Keratinocyte (primary cell): ENCODE measurements at regions not wholly inside any gene's neighbourhood (a gene's known extent, or its start where the extent isn't known, plus 50 kb on each side); places are given as distances from the start of the nearest gene placed in this dataset.

ENCODE experiments used
- DNase-seq: peaks from one replicate; pipeline ENCODE4 v3.0.0-alpha.2; 2011; ENCODE audit warnings: low read depth, missing footprints, low spot score
- FAIRE-seq: peaks from 2 replicates; lab custom pipeline; 2011; peaks lifted over from hg19 to GRCh38; lab: Jason Lieb, UNC
- H2AFZ ChIP-seq: 2 replicates; pipeline ENCODE4 v1.6.0; 2012; ENCODE audit warnings: low read length, control low read depth, inconsistent platforms; ENCODE audit not compliant: control insufficient read depth
- H3K27ac ChIP-seq: 2 replicates; pipeline ENCODE4 v1.5.1; 2011; ENCODE audit warnings: low read length; ENCODE audit not compliant: control insufficient read depth, insufficient read depth
- H3K27me3 ChIP-seq: 3 replicates; pipeline ENCODE4 v1.6.0; 2011; ENCODE audit warnings: low read length; ENCODE audit not compliant: control insufficient read depth, insufficient read depth; ENCODE audit errors: extremely low read depth
- H3K36me3 ChIP-seq, 2 experiments: 2 replicates in 1 of 2; 3 replicates in 1 of 2; pipeline ENCODE4 v1.5.1; 2011; ENCODE audit warnings: low read length in 2 of 2, mild to moderate bottlenecking in 1 of 2; ENCODE audit not compliant: control insufficient read depth in 2 of 2, insufficient read depth in 2 of 2; ENCODE audit errors: extremely low read depth in 1 of 2
- H3K4me1 ChIP-seq: 3 replicates; pipeline ENCODE4 v1.5.1; 2011; ENCODE audit warnings: low read length; ENCODE audit not compliant: control insufficient read depth, insufficient read depth; ENCODE audit errors: extremely low read depth
- H3K4me2 ChIP-seq: 3 replicates; pipeline ENCODE4 v1.6.0; 2011; ENCODE audit warnings: low read depth, low read length; ENCODE audit not compliant: control insufficient read depth, insufficient read depth; ENCODE audit errors: extremely low read depth
- H3K4me3 ChIP-seq, 3 experiments: fragments of 200-600 bp in 1 of 3; sonication (generic) in 1 of 3; 2 replicates in 2 of 3; 3 replicates in 1 of 3; pipeline ENCODE4 v1.5.1; 2011 to 2016; ENCODE audit warnings: low read length in 3 of 3, mild to moderate bottlenecking in 3 of 3, control low read depth in 2 of 3, inconsistent platforms in 1 of 3, low read depth in 1 of 3, mixed read lengths in 1 of 3, mixed run types in 1 of 3, moderate library complexity in 1 of 3; ENCODE audit not compliant: control insufficient read depth in 2 of 3, insufficient read depth in 2 of 3; ENCODE audit errors: extremely low read depth in 1 of 3
- H3K79me2 ChIP-seq: 2 replicates; pipeline ENCODE4 v1.6.0; 2012; ENCODE audit warnings: low read length; ENCODE audit not compliant: control insufficient read depth, insufficient read depth
- H3K9ac ChIP-seq: 3 replicates; pipeline ENCODE4 v1.6.0; 2011; ENCODE audit warnings: low read length; ENCODE audit not compliant: control insufficient read depth, insufficient read depth; ENCODE audit errors: extremely low read depth
- H3K9me1 ChIP-seq: 3 replicates; pipeline ENCODE4 v1.6.0; 2011; ENCODE audit warnings: low read length; ENCODE audit not compliant: control insufficient read depth, insufficient read depth; ENCODE audit errors: extremely low read depth
- H3K9me3 ChIP-seq: 2 replicates; pipeline ENCODE4 v1.5.1; 2012; ENCODE audit warnings: low read depth, low read length; ENCODE audit not compliant: control insufficient read depth
- H4K20me1 ChIP-seq: 3 replicates; pipeline ENCODE4 v1.6.0; 2011; ENCODE audit warnings: low read length; ENCODE audit not compliant: control insufficient read depth, insufficient read depth; ENCODE audit errors: extremely low read depth
- CTCF ChIP-seq, 3 experiments: IDR thresholded peaks in 1 of 3; conservative IDR thresholded peaks in 1 of 3; optimal IDR thresholded peaks in 1 of 3; 2 replicates in 2 of 3; 3 replicates in 1 of 3; pipeline versions ENCODE3 to v1.5.1; 2011; ENCODE audit warnings: low read length in 3 of 3, mild to moderate bottlenecking in 3 of 3, moderate library complexity in 2 of 3, control low read depth in 1 of 3, inconsistent platforms in 1 of 3; ENCODE audit not compliant: insufficient read depth in 2 of 3; ENCODE audit errors: extremely low read depth in 1 of 3
- EZH2 ChIP-seq: IDR thresholded peaks from one replicate; pipeline ENCODE4 v1.6.1; 2012; ENCODE audit warnings: inconsistent platforms, mild to moderate bottlenecking, low read length, moderate library complexity
- dilution Hi-C: fragments of 300-500 bp; cut with MboI; formaldehyde crosslinking; loops from one replicate; pipeline ENCODE4 v1.7.0; 2020; ENCODE audit warnings: low sequenced_read_pairs; ENCODE audit not compliant: extremely low pct_ligation_motif_present

- FAIRE-seq, result no peak
These were observed 508.8 kb upstream of the CTNND2 start for GRCh38 chr5:12413075-12413474.

GRCh38 chr5:12399868-12400267, 495.6 kb upstream of the CTNND2 start:
- dilution Hi-C loops, result no loop called here
- no peaks in the 10 kb centered on the region for H3K27me3 ChIP-seq
- H3K4me2 ChIP-seq, result no peak overlapping the region
- no peak for DNase-seq
- no peaks in the 10 kb centered on the region for H4K20me1 ChIP-seq
- H3K9me3 ChIP-seq, result no peaks in the 10 kb centered on the region
- no peak for FAIRE-seq
- no peaks in the 10 kb centered on the region for H3K9me1 ChIP-seq
- TF ChIP-seq CTCF (optimal IDR thresholded peaks at IDR 0.05 in 1 of 3, IDR thresholded peaks at IDR 0.05 in 1 of 3, conservative IDR thresholded peaks at IDR 0.05 in 1 of 3; ENCODE audit: extremely low read depth in 1 of 3, insufficient read depth in 2 of 3, low read length in 3 of 3) (no peak), EZH2 (no peak)
- no peak overlapping the region for H2AFZ ChIP-seq
- H3K27ac ChIP-seq, result no peak overlapping the region
- H3K36me3 ChIP-seq, result no peaks in the 10 kb centered on the region
- H3K79me2 ChIP-seq, result no peaks in the 10 kb centered on the region
- no peak overlapping the region for H3K9ac ChIP-seq
- H3K4me1 ChIP-seq, result no peaks in the 10 kb centered on the region
- no peak overlapping the region for H3K4me3 ChIP-seq

More at GRCh38 chr5:12413075-12413474, 508.8 kb upstream of the CTNND2 start:
- Histone ChIP-seq H3K9me1 (no peaks in the 10 kb centered on the region), H3K27ac (no peak overlapping the region), H3K79me2 (no peaks in the 10 kb centered on the region), H3K4me3 (no peak overlapping the region), H4K20me1 (no peaks in the 10 kb centered on the region), H3K9me3 (peaks cover 2% of the 10 kb centered on the region), H3K4me1 (no peaks in the 10 kb centered on the region), H2AFZ (no peak overlapping the region), H3K4me2 (no peak overlapping the region), H3K9ac (no peak overlapping the region), H3K36me3 (no peaks in the 10 kb centered on the region), H3K27me3 (no peaks in the 10 kb centered on the region)
- DNase-seq, result no peak
- dilution Hi-C loops, result no loop called here
- no peak for TF ChIP-seq EZH2
- TF ChIP-seq CTCF (optimal IDR thresholded peaks at IDR 0.05 in 1 of 3, IDR thresholded peaks at IDR 0.05 in 1 of 3, conservative IDR thresholded peaks at IDR 0.05 in 1 of 3; ENCODE audit: extremely low read depth in 1 of 3, insufficient read depth in 2 of 3, low read length in 3 of 3), result no peak
